Pancreas (tissue), 10 donors: ENCODE measurements at regions not wholly inside any gene's neighbourhood (a gene's known extent, or its start where the extent isn't known, plus 50 kb on each side); places are given as distances from the start of the nearest gene placed in this dataset.

Source experiments
- ATAC-seq, 4 donors: fragments of 200-7000 bp; cut with Tn5 transposase; one replicate each; pipeline versions ENCODE4 v1.8.0 to v1.9.1; 2020; ENCODE audit warnings: mild to moderate bottlenecking in 4 of 4, moderate library complexity in 4 of 4
- DNase-seq, 6 donors: peaks; one replicate each; pipeline ENCODE4 v3.0.0-alpha.2; 2020
- FAIRE-seq: peaks from 2 replicates; lab custom pipeline; 2012; peaks lifted over from hg19 to GRCh38; lab: Jason Lieb, UNC
- H3K27ac ChIP-seq, 4 donors: fragments of 200-600 bp; sonication (generic); 1 replicate in 3 of 4; 2 replicates in 1 of 4; pipeline versions ENCODE4 v1.5.0 to v1.8.0; 2020
- H3K27me3 ChIP-seq, 4 donors: fragments of 200-600 bp; one replicate each; pipeline ENCODE4 v1.8.0; 2021
- H3K36me3 ChIP-seq, 3 donors: fragments of 200-600 bp; sonication (generic) in 1 of 3; one replicate each; pipeline versions ENCODE4 v1.5.0 to v1.8.0; 2020 to 2021
- H3K4me1 ChIP-seq, 3 donors: fragments of 200-600 bp; one replicate each; pipeline ENCODE4 v1.8.0; 2021
- H3K4me3 ChIP-seq, 4 donors: fragments of 200-600 bp; sonication (generic) in 2 of 4; one replicate each; pipeline versions ENCODE4 v1.5.0 to v1.8.0; 2020 to 2021
- H3K9me3 ChIP-seq, 4 donors: fragments of 200-600 bp; one replicate each; pipeline ENCODE4 v1.8.0; 2021
- CTCF ChIP-seq, 4 donors: fragments of 200-600 bp; sonication (generic) in 3 of 4; IDR thresholded peaks; one replicate each; pipeline versions ENCODE4 v1.5.0 to v1.8.0; 2021; ENCODE audit warnings: antibody characterized with exemption in 4 of 4
- WGBS, 2 donors: extraction: QIAGEN DNeasy Blood & Tissue Kit; methylation state at CpG; one replicate each; pipeline ENCODE4 v1.1.7; 2013; 5-methylcytosine and 5-hydroxymethylcytosine counted together
- intact Hi-C, 3 donors: fragments of 100-400 bp; cut with DNase I; formaldehyde crosslinking; loops; one replicate each; pipeline versions ENCODE4 v1.11.1 to v1.14.2; 2022
- donor health status: healthy with polysubstance abuse.
- donor health status: DM: no; HTN: no; CAD: no; lungs with moderate emphysema.
- donor health status: DM: no; HTN: no; CAD: no.
- donor health status: control.
- donor health status: control.
- donor health status: Bipolar disorder and iron deficiency.
- donor health status: DM: yes; HTN: yes; CAD: no.
- donor health status: DM: no; HTN: no; CAD: no.
- donor health status: DM: no; HTN: no; CAD: no.
- donor health status: DM: yes; HTN: yes; CAD: no.

- H3K27me3 ChIP-seq, result no peaks in the 10 kb centered on the region
- no peak for ATAC-seq
- TF ChIP-seq CTCF (IDR thresholded peaks at IDR 0.05), result no peak
- H3K36me3 ChIP-seq, result no peaks in the 10 kb centered on the region
- no peak overlapping the region for H3K4me3 ChIP-seq
- no peaks in the 10 kb centered on the region for H3K9me3 ChIP-seq
- no peak for DNase-seq
- H3K4me1 ChIP-seq, result peaks cover 0 to 3% (median 0%) of the 10 kb centered on the region in 3 donors
- 50 to 58% methylated on average over 6 of the region's 6 CpGs for WGBS, 2 donors
- intact Hi-C loops, result no loop called here
- no peak overlapping the region for H3K27ac ChIP-seq
- FAIRE-seq, result no peak
Measured at GRCh38 chr10:93193906-93194305, 120.2 kb downstream of the CYP26A1 start.

- ATAC-seq, result peak in 3 of 4 donors; percentile 56 to 84 (median 75)
- no peak overlapping the region for H3K27ac ChIP-seq
- no peaks in the 10 kb centered on the region for H3K27me3 ChIP-seq
- no peaks in the 10 kb centered on the region for H3K4me1 ChIP-seq
- TF ChIP-seq CTCF (IDR thresholded peaks at IDR 0.05), result no peak
- intact Hi-C loops, result no loop called here
- no peak for FAIRE-seq
- no peak for DNase-seq
- H3K36me3 ChIP-seq, result no peaks in the 10 kb centered on the region
- WGBS, 2 donors, result 23 to 30% methylated on average over 9 of the region's 9 CpGs
- peak overlapping the region in 2 of 4 donors; percentile 23 to 39 for H3K4me3 ChIP-seq
- H3K9me3 ChIP-seq, result no peaks in the 10 kb centered on the region
Measured at GRCh38 chr10:93198401-93199131, 124.9 kb downstream of the CYP26A1 start.

- Histone ChIP-seq H3K4me3 (peak overlapping the region in 2 of 4 donors; percentile 23 to 39), H3K27me3 (no peaks in the 10 kb centered on the region), H3K4me1 (no peaks in the 10 kb centered on the region), H3K9me3 (no peaks in the 10 kb centered on the region), H3K36me3 (no peaks in the 10 kb centered on the region), H3K27ac (peak overlapping the region in 1 of 4 donors; percentile 18)
- intact Hi-C loops, result no loop called here
- TF ChIP-seq CTCF (IDR thresholded peaks at IDR 0.05), result no peak
- FAIRE-seq, result no peak
- peak in 3 of 6 donors; percentile 11 to 66 (median 18) for DNase-seq
- peak; percentile 43 to 93 (median 86) for ATAC-seq
- 11% methylated on average over 11 of the region's 11 CpGs for whole genome bisulfite sequencing, 2 donors
Measured at GRCh38 chr10:93199191-93199751, 125.6 kb downstream of the CYP26A1 start.

GRCh38 chr10:93204494-93205485, 131.1 kb downstream of the CYP26A1 start:
- Histone ChIP-seq H3K27me3 (no peaks in the 10 kb centered on the region), H3K9me3 (no peaks in the 10 kb centered on the region), H3K4me3 (no peak overlapping the region), H3K36me3 (no peaks in the 10 kb centered on the region), H3K4me1 (no peaks in the 10 kb centered on the region), H3K27ac (no peak overlapping the region)
- FAIRE-seq, result no peak
- intact Hi-C loops, result no loop called here
- no peak for DNase-seq
- WGBS, 2 donors, result 58 to 68% methylated on average over 12 of the region's 12 CpGs
- no peak for ATAC-seq
- no peak for TF ChIP-seq CTCF (IDR thresholded peaks at IDR 0.05)
